ENCODE measurements at regions not wholly inside any gene's neighbourhood (a gene's known extent, or its start where the extent isn't known, plus 50 kb on each side); places are given as distances from the start of the nearest gene placed in this dataset.

DNA sequence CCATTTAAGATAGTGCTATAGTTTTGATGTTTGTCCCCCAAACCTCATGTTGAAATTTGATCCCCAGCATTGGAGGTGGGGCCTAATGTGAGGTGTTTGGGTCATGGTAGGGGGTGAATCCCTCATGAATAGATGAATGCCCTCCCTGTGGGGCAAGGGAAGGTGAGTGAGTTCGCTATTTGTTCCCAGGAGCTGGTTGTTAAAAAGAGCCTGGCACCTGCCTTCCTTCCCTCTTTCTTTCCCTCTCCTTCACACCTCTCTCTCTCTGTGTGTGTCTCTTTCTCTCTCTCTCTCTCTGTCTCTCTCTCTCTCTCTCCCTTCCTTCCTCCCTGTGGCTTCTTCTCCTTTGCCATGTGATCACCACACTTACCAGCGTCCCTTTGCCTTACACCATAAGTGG is 160.7 kb downstream of the AASDH start:
- H3K79me2 ChIP-seq (ENCODE audit: insufficient read depth, low read length), result no peaks in the 10 kb centered on the region
- no peaks in the 10 kb centered on the region for H3K36me3 ChIP-seq (ENCODE audit: control insufficient read depth in 1 of 2, insufficient read depth in 2 of 2, low read length in 2 of 2)
- H3K27ac ChIP-seq (ENCODE audit: low read depth, low read length), result no peak overlapping the region
- H2AFZ ChIP-seq (ENCODE audit: low read depth, low read length, poor library complexity, severe bottlenecking), result no peak overlapping the region
- intact Hi-C loops (cut with micrococcal nuclease), result no loop called here
- peaks cover 4 to 15% of the 10 kb centered on the region in 2 experiments; a peak in 3 of 4 replicates for H3K4me1 ChIP-seq (ENCODE audit: control insufficient read depth in 1 of 2, insufficient read depth in 2 of 2, low read length in 2 of 2)
- H3K9ac ChIP-seq (ENCODE audit: low read length), result no peak overlapping the region
- no peaks in the 10 kb centered on the region for H4K20me1 ChIP-seq (ENCODE audit: insufficient read depth)
- ChIA-PET CTCF (no interaction called here), POLR2A (no interaction called here), RAD21 (ENCODE audit: low non-redundant PET in 1 of 2, low total read pairs in 2 of 2, uncharacterized antibody in 2 of 2, unreplicated experiment in 2 of 2) (no interaction called here)
- H3K4me3 ChIP-seq (replicated peaks in 1 of 2; ENCODE audit: low read depth in 1 of 2, low read length in 2 of 2), result no peak overlapping the region
- DNase-seq (ENCODE audit: low read depth, low spot score) (no peak), ATAC-seq (no peak)
- no peak overlapping the region for H3K4me2 ChIP-seq (ENCODE audit: low read length)
- H3K27me3 ChIP-seq (ENCODE audit: insufficient read depth, low read length), result no peaks in the 10 kb centered on the region
- no peaks in the 10 kb centered on the region for H3K9me3 ChIP-seq (ENCODE audit: control insufficient read depth in 1 of 2, insufficient read depth in 1 of 2, low read depth in 1 of 2, low read length in 2 of 2)
- TF ChIP-seq CEBPB (IDR thresholded peaks at IDR 0.05; ENCODE audit: low read depth), result no peak
- no peak for TF ChIP-seq SRF (IDR thresholded peaks at IDR 0.05; ENCODE audit: low read depth)
- TF ChIP-seq, protein P1, sequence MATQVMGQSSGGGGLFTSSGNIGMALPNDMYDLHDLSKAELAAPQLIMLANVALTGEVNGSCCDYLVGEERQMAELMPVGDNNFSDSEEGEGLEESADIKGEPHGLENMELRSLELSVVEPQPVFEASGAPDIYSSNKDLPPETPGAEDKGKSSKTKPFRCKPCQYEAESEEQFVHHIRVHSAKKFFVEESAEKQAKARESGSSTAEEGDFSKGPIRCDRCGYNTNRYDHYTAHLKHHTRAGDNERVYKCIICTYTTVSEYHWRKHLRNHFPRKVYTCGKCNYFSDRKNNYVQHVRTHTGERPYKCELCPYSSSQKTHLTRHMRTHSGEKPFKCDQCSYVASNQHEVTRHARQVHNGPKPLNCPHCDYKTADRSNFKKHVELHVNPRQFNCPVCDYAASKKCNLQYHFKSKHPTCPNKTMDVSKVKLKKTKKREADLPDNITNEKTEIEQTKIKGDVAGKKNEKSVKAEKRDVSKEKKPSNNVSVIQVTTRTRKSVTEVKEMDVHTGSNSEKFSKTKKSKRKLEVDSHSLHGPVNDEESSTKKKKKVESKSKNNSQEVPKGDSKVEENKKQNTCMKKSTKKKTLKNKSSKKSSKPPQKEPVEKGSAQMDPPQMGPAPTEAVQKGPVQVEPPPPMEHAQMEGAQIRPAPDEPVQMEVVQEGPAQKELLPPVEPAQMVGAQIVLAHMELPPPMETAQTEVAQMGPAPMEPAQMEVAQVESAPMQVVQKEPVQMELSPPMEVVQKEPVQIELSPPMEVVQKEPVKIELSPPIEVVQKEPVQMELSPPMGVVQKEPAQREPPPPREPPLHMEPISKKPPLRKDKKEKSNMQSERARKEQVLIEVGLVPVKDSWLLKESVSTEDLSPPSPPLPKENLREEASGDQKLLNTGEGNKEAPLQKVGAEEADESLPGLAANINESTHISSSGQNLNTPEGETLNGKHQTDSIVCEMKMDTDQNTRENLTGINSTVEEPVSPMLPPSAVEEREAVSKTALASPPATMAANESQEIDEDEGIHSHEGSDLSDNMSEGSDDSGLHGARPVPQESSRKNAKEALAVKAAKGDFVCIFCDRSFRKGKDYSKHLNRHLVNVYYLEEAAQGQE (IDR thresholded peaks at IDR 0.05; ENCODE audit: low read depth), result no peak
- TF ChIP-seq EZH2 (IDR thresholded peaks at IDR 0.05), result no peak
- no peak for TF ChIP-seq RAD21 (IDR thresholded peaks at IDR 0.05; ENCODE audit: low read depth)
- H3K9me2 ChIP-seq (ENCODE audit: insufficient read depth), result peaks cover 3% of the 10 kb centered on the region; the same call in 1 of the 2 replicates
- BruUV-seq (replicated peaks), result no TSS peak

DNA sequence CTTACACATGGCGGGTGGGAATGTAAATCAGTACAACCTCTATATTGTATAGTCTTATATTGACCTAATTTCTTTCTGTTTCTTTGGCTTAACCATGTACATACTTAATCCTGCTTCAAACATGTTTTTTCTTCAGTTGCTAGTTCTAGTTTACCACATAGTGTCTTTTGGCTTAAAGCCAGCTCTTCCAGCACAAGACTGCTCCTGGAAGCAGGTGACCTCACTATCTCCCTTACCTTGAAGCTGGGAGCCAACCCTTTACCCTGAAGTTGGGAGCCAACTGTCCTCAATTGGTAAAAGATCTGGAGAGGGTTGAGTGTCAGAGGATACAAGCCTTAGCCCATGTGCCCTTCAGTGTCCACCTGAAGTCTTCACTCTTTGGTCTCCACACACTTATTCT is 162.7 kb downstream of the AASDH start:
- Histone ChIP-seq H3K4me2 (ENCODE audit: low read length) (no peak overlapping the region), H3K36me3 (ENCODE audit: control insufficient read depth in 1 of 2, insufficient read depth in 2 of 2, low read length in 2 of 2) (no peaks in the 10 kb centered on the region), H3K27ac (ENCODE audit: low read depth, low read length) (no peak overlapping the region), H3K9me3 (ENCODE audit: control insufficient read depth in 1 of 2, insufficient read depth in 1 of 2, low read depth in 1 of 2, low read length in 2 of 2) (no peaks in the 10 kb centered on the region), H3K9me2 (ENCODE audit: insufficient read depth) (peaks cover 3% of the 10 kb centered on the region; the same call in 1 of the 2 replicates), H3K9ac (ENCODE audit: low read length) (no peak overlapping the region), H3K4me3 (replicated peaks in 1 of 2; ENCODE audit: low read depth in 1 of 2, low read length in 2 of 2) (no peak overlapping the region), H3K27me3 (ENCODE audit: insufficient read depth, low read length) (no peaks in the 10 kb centered on the region), H3K79me2 (ENCODE audit: insufficient read depth, low read length) (no peaks in the 10 kb centered on the region), H3K4me1 (ENCODE audit: control insufficient read depth in 1 of 2, insufficient read depth in 2 of 2, low read length in 2 of 2) (peaks cover 4 to 15% of the 10 kb centered on the region in 2 experiments; a peak in 3 of 4 replicates), H4K20me1 (ENCODE audit: insufficient read depth) (no peaks in the 10 kb centered on the region), H2AFZ (ENCODE audit: low read depth, low read length, poor library complexity, severe bottlenecking) (no peak overlapping the region)
- no peak for DNase-seq (ENCODE audit: low read depth, low spot score)
- CTCF ChIA-PET, result no interaction called here
- BruUV-seq (replicated peaks), result no TSS peak
- no peak for ATAC-seq
- POLR2A ChIA-PET, result no interaction called here
- intact Hi-C loops (cut with micrococcal nuclease), result no loop called here
- RAD21 ChIA-PET (ENCODE audit: low non-redundant PET in 1 of 2, low total read pairs in 2 of 2, uncharacterized antibody in 2 of 2, unreplicated experiment in 2 of 2), result no interaction called here
- TF ChIP-seq, protein P2, sequence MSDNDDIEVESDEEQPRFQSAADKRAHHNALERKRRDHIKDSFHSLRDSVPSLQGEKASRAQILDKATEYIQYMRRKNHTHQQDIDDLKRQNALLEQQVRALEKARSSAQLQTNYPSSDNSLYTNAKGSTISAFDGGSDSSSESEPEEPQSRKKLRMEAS (IDR thresholded peaks at IDR 0.05), result no peak
- TF ChIP-seq SIN3A (IDR thresholded peaks at IDR 0.05; ENCODE audit: low read depth) (no peak), EZH2phosphoT487 (IDR thresholded peaks at IDR 0.05; ENCODE audit: borderline replicate concordance) (no peak), CBX3 (IDR thresholded peaks at IDR 0.05; ENCODE audit: low read depth) (no peak), CEBPB (IDR thresholded peaks at IDR 0.05; ENCODE audit: low read depth) (no peak), SP1 (IDR thresholded peaks at IDR 0.05; ENCODE audit: low read depth) (no peak), ZFX (IDR thresholded peaks at IDR 0.05) (no peak)
- TF ChIP-seq, protein P3, sequence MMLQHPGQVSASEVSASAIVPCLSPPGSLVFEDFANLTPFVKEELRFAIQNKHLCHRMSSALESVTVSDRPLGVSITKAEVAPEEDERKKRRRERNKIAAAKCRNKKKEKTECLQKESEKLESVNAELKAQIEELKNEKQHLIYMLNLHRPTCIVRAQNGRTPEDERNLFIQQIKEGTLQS (IDR thresholded peaks at IDR 0.05), result no peak
- TF ChIP-seq, protein P1 (IDR thresholded peaks at IDR 0.05; ENCODE audit: low read depth), result no peak

All from HCT116 (cell line).